ENCODE measurements at regions not wholly inside any gene's neighbourhood (a gene's known extent, or its start where the extent isn't known, plus 50 kb on each side); places are given as distances from the start of the nearest gene placed in this dataset.

- no peak for TF ChIP-seq CTCF (IDR thresholded peaks at IDR 0.05; ENCODE audit: insufficient read depth, low read length)
- TF ChIP-seq, protein P1, sequence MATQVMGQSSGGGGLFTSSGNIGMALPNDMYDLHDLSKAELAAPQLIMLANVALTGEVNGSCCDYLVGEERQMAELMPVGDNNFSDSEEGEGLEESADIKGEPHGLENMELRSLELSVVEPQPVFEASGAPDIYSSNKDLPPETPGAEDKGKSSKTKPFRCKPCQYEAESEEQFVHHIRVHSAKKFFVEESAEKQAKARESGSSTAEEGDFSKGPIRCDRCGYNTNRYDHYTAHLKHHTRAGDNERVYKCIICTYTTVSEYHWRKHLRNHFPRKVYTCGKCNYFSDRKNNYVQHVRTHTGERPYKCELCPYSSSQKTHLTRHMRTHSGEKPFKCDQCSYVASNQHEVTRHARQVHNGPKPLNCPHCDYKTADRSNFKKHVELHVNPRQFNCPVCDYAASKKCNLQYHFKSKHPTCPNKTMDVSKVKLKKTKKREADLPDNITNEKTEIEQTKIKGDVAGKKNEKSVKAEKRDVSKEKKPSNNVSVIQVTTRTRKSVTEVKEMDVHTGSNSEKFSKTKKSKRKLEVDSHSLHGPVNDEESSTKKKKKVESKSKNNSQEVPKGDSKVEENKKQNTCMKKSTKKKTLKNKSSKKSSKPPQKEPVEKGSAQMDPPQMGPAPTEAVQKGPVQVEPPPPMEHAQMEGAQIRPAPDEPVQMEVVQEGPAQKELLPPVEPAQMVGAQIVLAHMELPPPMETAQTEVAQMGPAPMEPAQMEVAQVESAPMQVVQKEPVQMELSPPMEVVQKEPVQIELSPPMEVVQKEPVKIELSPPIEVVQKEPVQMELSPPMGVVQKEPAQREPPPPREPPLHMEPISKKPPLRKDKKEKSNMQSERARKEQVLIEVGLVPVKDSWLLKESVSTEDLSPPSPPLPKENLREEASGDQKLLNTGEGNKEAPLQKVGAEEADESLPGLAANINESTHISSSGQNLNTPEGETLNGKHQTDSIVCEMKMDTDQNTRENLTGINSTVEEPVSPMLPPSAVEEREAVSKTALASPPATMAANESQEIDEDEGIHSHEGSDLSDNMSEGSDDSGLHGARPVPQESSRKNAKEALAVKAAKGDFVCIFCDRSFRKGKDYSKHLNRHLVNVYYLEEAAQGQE (IDR thresholded peaks at IDR 0.05; ENCODE audit: insufficient replicate concordance, low read depth), result no peak
- TF ChIP-seq POLR2AphosphoS5 (IDR thresholded peaks at IDR 0.05; ENCODE audit: low read depth), result no peak
Measured at GRCh38 chr4:126603825-126604224, 1028.9 kb upstream of the INTU start.

Measured in HL-60 (cell line).